ENCODE measurements at regions not wholly inside any gene's neighbourhood (a gene's known extent, or its start where the extent isn't known, plus 50 kb on each side); places are given as distances from the start of the nearest gene placed in this dataset.

GRCh38 chrX:79268788-79269187, 98.3 kb downstream of the ITM2A start (continued):
- TF ChIP-seq CHD7 (IDR thresholded peaks at IDR 0.05; ENCODE audit: insufficient replicate concordance, low read length) = no peak
